Liver (tissue), 3 donors: ENCODE measurements at regions not wholly inside any gene's neighbourhood (a gene's known extent, or its start where the extent isn't known, plus 50 kb on each side); places are given as distances from the start of the nearest gene placed in this dataset.

ENCODE experiments used
- EGR1 ChIP-seq, 2 donors: IDR thresholded peaks; 2 replicates each; pipeline ENCODE4 v1.6.1; 2016 to 2018; ENCODE audit warnings: antibody characterized with exemption in 2 of 2, low read depth in 2 of 2
- FOXA1 ChIP-seq: IDR thresholded peaks from 2 replicates; pipeline ENCODE4 v1.6.1; 2016; ENCODE audit warnings: antibody characterized with exemption
- GABPA ChIP-seq, 2 donors: IDR thresholded peaks in 1 of 2; conservative IDR thresholded peaks in 1 of 2; 2 replicates each; pipeline ENCODE4 v1.6.1; 2016; ENCODE audit warnings: antibody characterized with exemption in 2 of 2, mild to moderate bottlenecking in 1 of 2, moderate library complexity in 1 of 2
- HNF4G ChIP-seq: IDR thresholded peaks from 2 replicates; pipeline ENCODE4 v1.6.1; 2016; ENCODE audit warnings: antibody characterized with exemption
- JUND ChIP-seq, 2 donors: IDR thresholded peaks; 2 replicates each; pipeline ENCODE4 v1.6.1; 2016; ENCODE audit warnings: antibody characterized with exemption in 2 of 2
- RXRA ChIP-seq, 2 donors: IDR thresholded peaks; 2 replicates each; pipeline ENCODE4 v1.6.1; 2017 to 2018; ENCODE audit warnings: antibody characterized with exemption in 2 of 2, mild to moderate bottlenecking in 1 of 2
- SP1 ChIP-seq: IDR thresholded peaks from 2 replicates; pipeline ENCODE4 v1.6.1; 2018; ENCODE audit warnings: antibody characterized with exemption, mild to moderate bottlenecking
- YY1 ChIP-seq: IDR thresholded peaks from 2 replicates; pipeline ENCODE4 v1.6.1; 2016; ENCODE audit warnings: antibody characterized with exemption, mild to moderate bottlenecking
- TF ChIP-seq, protein P1 (sequence below): fragments of 150-350 bp; IDR thresholded peaks from 2 replicates; pipeline ENCODE4 v1.5.1; 2017; ENCODE audit warnings: improper control_type of control experiment, low read depth, low read length; ENCODE audit not compliant: missing input control
- TF ChIP-seq, protein P2 (sequence below): IDR thresholded peaks from 2 replicates; pipeline ENCODE4 v1.6.1; 2016; ENCODE audit warnings: antibody characterized with exemption
- TF ChIP-seq, protein P3 (sequence below): IDR thresholded peaks from 2 replicates; pipeline ENCODE4 v1.6.1; 2016; ENCODE audit warnings: antibody characterized with exemption
- TF ChIP-seq, protein P4 (sequence below): IDR thresholded peaks from 2 replicates; pipeline ENCODE4 v1.6.1; 2016; ENCODE audit warnings: antibody characterized with exemption
- TF ChIP-seq, protein P5 (sequence below): IDR thresholded peaks from 2 replicates; pipeline ENCODE4 v1.6.1; 2016; ENCODE audit warnings: antibody characterized with exemption, mild to moderate bottlenecking
- donor health status: healthy.
- donor health status: healthy.

DNA sequence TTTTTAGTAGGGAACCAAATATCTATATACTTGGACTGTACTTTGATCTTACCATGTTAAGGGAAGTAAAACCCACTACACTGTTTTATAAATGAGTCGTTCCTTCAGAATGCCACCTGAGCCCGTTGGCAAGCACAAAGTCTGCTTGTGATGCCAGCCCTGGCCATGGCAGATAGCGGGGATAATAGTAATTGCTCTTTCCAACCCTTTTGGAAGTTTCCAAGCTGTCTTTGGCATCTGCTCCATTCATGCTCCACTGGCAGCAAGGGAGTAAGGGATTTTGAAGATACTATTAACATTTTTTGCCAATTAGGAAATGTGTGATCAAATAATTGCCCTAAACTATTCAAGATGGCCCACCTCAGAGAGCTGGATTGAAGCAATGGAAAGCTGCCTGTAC is 689.2 kb upstream of the SLIT2 start:
- TF ChIP-seq, protein P1, sequence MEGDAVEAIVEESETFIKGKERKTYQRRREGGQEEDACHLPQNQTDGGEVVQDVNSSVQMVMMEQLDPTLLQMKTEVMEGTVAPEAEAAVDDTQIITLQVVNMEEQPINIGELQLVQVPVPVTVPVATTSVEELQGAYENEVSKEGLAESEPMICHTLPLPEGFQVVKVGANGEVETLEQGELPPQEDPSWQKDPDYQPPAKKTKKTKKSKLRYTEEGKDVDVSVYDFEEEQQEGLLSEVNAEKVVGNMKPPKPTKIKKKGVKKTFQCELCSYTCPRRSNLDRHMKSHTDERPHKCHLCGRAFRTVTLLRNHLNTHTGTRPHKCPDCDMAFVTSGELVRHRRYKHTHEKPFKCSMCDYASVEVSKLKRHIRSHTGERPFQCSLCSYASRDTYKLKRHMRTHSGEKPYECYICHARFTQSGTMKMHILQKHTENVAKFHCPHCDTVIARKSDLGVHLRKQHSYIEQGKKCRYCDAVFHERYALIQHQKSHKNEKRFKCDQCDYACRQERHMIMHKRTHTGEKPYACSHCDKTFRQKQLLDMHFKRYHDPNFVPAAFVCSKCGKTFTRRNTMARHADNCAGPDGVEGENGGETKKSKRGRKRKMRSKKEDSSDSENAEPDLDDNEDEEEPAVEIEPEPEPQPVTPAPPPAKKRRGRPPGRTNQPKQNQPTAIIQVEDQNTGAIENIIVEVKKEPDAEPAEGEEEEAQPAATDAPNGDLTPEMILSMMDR, result no peak
- TF ChIP-seq JUND (IDR thresholded peaks at IDR 0.05) (no peak), GABPA (IDR thresholded peaks at IDR 0.05 in 1 of 2, conservative IDR thresholded peaks at IDR 0.05 in 1 of 2) (no peak), FOXA1 (no peak), RXRA (IDR thresholded peaks at IDR 0.05) (no peak), HNF4G (no peak), EGR1 (IDR thresholded peaks at IDR 0.05; ENCODE audit: low read depth in 2 of 2) (no peak), SP1 (no peak), YY1 (no peak)
- TF ChIP-seq, protein P2, sequence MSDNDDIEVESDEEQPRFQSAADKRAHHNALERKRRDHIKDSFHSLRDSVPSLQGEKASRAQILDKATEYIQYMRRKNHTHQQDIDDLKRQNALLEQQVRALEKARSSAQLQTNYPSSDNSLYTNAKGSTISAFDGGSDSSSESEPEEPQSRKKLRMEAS, result no peak
- TF ChIP-seq, protein P3, sequence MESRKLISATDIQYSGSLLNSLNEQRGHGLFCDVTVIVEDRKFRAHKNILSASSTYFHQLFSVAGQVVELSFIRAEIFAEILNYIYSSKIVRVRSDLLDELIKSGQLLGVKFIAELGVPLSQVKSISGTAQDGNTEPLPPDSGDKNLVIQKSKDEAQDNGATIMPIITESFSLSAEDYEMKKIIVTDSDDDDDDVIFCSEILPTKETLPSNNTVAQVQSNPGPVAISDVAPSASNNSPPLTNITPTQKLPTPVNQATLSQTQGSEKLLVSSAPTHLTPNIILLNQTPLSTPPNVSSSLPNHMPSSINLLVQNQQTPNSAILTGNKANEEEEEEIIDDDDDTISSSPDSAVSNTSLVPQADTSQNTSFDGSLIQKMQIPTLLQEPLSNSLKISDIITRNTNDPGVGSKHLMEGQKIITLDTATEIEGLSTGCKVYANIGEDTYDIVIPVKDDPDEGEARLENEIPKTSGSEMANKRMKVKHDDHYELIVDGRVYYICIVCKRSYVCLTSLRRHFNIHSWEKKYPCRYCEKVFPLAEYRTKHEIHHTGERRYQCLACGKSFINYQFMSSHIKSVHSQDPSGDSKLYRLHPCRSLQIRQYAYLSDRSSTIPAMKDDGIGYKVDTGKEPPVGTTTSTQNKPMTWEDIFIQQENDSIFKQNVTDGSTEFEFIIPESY, result no peak
- TF ChIP-seq, protein P4, sequence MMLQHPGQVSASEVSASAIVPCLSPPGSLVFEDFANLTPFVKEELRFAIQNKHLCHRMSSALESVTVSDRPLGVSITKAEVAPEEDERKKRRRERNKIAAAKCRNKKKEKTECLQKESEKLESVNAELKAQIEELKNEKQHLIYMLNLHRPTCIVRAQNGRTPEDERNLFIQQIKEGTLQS, result no peak
- TF ChIP-seq, protein P5, sequence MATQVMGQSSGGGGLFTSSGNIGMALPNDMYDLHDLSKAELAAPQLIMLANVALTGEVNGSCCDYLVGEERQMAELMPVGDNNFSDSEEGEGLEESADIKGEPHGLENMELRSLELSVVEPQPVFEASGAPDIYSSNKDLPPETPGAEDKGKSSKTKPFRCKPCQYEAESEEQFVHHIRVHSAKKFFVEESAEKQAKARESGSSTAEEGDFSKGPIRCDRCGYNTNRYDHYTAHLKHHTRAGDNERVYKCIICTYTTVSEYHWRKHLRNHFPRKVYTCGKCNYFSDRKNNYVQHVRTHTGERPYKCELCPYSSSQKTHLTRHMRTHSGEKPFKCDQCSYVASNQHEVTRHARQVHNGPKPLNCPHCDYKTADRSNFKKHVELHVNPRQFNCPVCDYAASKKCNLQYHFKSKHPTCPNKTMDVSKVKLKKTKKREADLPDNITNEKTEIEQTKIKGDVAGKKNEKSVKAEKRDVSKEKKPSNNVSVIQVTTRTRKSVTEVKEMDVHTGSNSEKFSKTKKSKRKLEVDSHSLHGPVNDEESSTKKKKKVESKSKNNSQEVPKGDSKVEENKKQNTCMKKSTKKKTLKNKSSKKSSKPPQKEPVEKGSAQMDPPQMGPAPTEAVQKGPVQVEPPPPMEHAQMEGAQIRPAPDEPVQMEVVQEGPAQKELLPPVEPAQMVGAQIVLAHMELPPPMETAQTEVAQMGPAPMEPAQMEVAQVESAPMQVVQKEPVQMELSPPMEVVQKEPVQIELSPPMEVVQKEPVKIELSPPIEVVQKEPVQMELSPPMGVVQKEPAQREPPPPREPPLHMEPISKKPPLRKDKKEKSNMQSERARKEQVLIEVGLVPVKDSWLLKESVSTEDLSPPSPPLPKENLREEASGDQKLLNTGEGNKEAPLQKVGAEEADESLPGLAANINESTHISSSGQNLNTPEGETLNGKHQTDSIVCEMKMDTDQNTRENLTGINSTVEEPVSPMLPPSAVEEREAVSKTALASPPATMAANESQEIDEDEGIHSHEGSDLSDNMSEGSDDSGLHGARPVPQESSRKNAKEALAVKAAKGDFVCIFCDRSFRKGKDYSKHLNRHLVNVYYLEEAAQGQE, result no peak
